Limb (tissue), 2 donors: ENCODE measurements at regions not wholly inside any gene's neighbourhood (a gene's known extent, or its start where the extent isn't known, plus 50 kb on each side); places are given as distances from the start of the nearest gene placed in this dataset.

Source experiments
- DNase-seq, 2 donors: peaks; one replicate each; pipeline ENCODE4 v3.0.0-alpha.2; 2016; ENCODE audit errors: extremely low spot score in 2 of 2

GRCh38 chr12:98198261-98198982 lies 317.0 kb upstream of the TMPO start:
- DNase-seq: no peak

GRCh38 chr12:98208816-98209215 lies 306.6 kb upstream of the TMPO start:
- DNase-seq: no peak

- no peak for DNase-seq
Observed at GRCh38 chr12:98211909-98212695, 303.3 kb upstream of the TMPO start.

GRCh38 chr12:98213556-98213955 lies 301.8 kb upstream of the TMPO start:
- no peak for DNase-seq

GRCh38 chr12:98217257-98217656 lies 298.1 kb upstream of the TMPO start:
- no peak for DNase-seq

GRCh38 chr12:98220636-98221035 lies 294.8 kb upstream of the TMPO start:
- no peak for DNase-seq

- no peak for DNase-seq
Observed at GRCh38 chr12:98221243-98221808, 294.1 kb upstream of the TMPO start.

GRCh38 chr12:98222135-98222534 lies 293.3 kb upstream of the TMPO start:
- DNase-seq: no peak

GRCh38 chr12:98224584-98225221 lies 290.7 kb upstream of the TMPO start:
- no peak for DNase-seq

- DNase-seq: no peak
Observed at GRCh38 chr12:98227162-98227561, 288.2 kb upstream of the TMPO start.

- no peak for DNase-seq
Observed at GRCh38 chr12:98228683-98229539, 286.5 kb upstream of the TMPO start.

- no peak for DNase-seq
Observed at GRCh38 chr12:98229540-98229924, 285.9 kb upstream of the TMPO start.

- no peak for DNase-seq
Observed at GRCh38 chr12:98232753-98233390, 282.5 kb upstream of the TMPO start.

- DNase-seq: no peak
Observed at GRCh38 chr12:98235301-98235700, 280.1 kb upstream of the TMPO start.

- DNase-seq: peak in 1 of 2 donors; percentile 16
Observed at GRCh38 chr12:98238515-98239130, 276.8 kb upstream of the TMPO start.

GRCh38 chr12:98243190-98243589 lies 272.2 kb upstream of the TMPO start:
- no peak for DNase-seq

- no peak for DNase-seq
Observed at GRCh38 chr12:98244136-98244535, 271.3 kb upstream of the TMPO start.

GRCh38 chr12:98253207-98254037 lies 262.0 kb upstream of the TMPO start:
- no peak for DNase-seq

- no peak for DNase-seq
Observed at GRCh38 chr12:98256830-98257229, 258.6 kb upstream of the TMPO start.
